K562 (cell line): ENCODE measurements at regions not wholly inside any gene's neighbourhood (a gene's known extent, or its start where the extent isn't known, plus 50 kb on each side); places are given as distances from the start of the nearest gene placed in this dataset.

Experiments used
- ATAC-seq: fragments of 200-7000 bp; cut with Tn5 transposase; 3 replicates; pipeline ENCODE4 v1.9.1; 2020; ENCODE audit warnings: moderate library complexity
- BruUV-seq: library from RNA; stranded (reverse); fragments of 400-500 nt; replicated peaks from 2 replicates; lab custom pipeline; 2021; lab: Mats Ljungman, UMichigan
- CTCF ChIA-PET: fragments of 300-600 bp; formaldehyde crosslinking; extraction: SDS; loops from one replicate; lab custom pipeline; 2021; ENCODE audit warnings: low intra/inter-chr PET ratio; lab: Yijun Ruan, JAX
- POLR2A ChIA-PET: fragments of 300-600, 350-650 bp; sonication (Branson Sonifier 250); formaldehyde crosslinking; extraction: SDS; loops from one replicate; lab custom pipeline; 2021; ENCODE audit warnings: antibody characterized with exemption, inconsistent platforms; lab: Yijun Ruan, JAX
- DNase-seq, 4 experiments: peaks; one replicate each; pipeline versions ENCODE4 v3.0.0 to v3.0.0-alpha.2; 2011 to 2018; ENCODE audit warnings: low spot score in 3 of 4, mixed read lengths in 3 of 4; ENCODE audit errors: extremely low read depth in 1 of 4
- FAIRE-seq: peaks from 2 replicates; lab custom pipeline; 2011; peaks lifted over from hg19 to GRCh38; lab: Jason Lieb, UNC
- H2AFZ ChIP-seq: 2 replicates; pipeline ENCODE4 v1.6.0; 2011; ENCODE audit warnings: low read depth, low read length, control low read depth, inconsistent platforms
- H3K27ac ChIP-seq: fragments of 200-600 bp; 3 replicates; pipeline ENCODE4 v1.8.0; 2011; ENCODE audit warnings: low read depth, mild to moderate bottlenecking, control low read depth, inconsistent platforms, low read length, moderate library complexity, mixed read lengths; ENCODE audit errors: extremely low read depth
- H3K27me3 ChIP-seq, 2 experiments: fragments of 300-600 bp in 1 of 2; 2 replicates in 1 of 2; 3 replicates in 1 of 2; pipeline versions ENCODE4 v1.6.0 to v1.8.0; 2011; ENCODE audit warnings: inconsistent platforms in 2 of 2, low read length in 2 of 2, mild to moderate bottlenecking in 1 of 2, mixed read lengths in 1 of 2, moderate library complexity in 1 of 2; ENCODE audit not compliant: control insufficient read depth in 2 of 2, insufficient read depth in 2 of 2
- H3K36me3 ChIP-seq: fragments of 300-600 bp; 3 replicates; pipeline ENCODE4 v1.8.0; 2011; ENCODE audit warnings: mild to moderate bottlenecking, low read length, inconsistent platforms; ENCODE audit not compliant: control insufficient read depth, insufficient read depth
- H3K4me1 ChIP-seq, 2 experiments: fragments of 200-600 bp in 1 of 2; replicated peaks in 1 of 2; 2 replicates in 1 of 2; 3 replicates in 1 of 2; pipeline versions ENCODE4 v1.5.1 to v1.8.0; 2011; ENCODE audit warnings: inconsistent platforms in 2 of 2, low read length in 2 of 2, mild to moderate bottlenecking in 1 of 2, mixed read lengths in 1 of 2, moderate library complexity in 1 of 2; ENCODE audit not compliant: control insufficient read depth in 2 of 2, insufficient read depth in 2 of 2
- H3K4me2 ChIP-seq: 2 replicates; pipeline ENCODE4 v1.6.1; 2011; ENCODE audit warnings: low read length, control low read depth, inconsistent platforms, mixed read lengths; ENCODE audit not compliant: insufficient read depth
- H3K4me3 ChIP-seq: fragments of 200-600 bp; sonication (generic), shearing (Covaris generic); 2 replicates; pipeline ENCODE4 v1.5.1; 2016; ENCODE audit warnings: control low read depth, inconsistent platforms
- H3K79me2 ChIP-seq: fragments of 200-600 bp; 3 replicates; pipeline ENCODE4 v1.8.0; 2011; ENCODE audit warnings: low read length, inconsistent platforms; ENCODE audit not compliant: control insufficient read depth, insufficient read depth
- H3K9ac ChIP-seq, 2 experiments: 2 replicates each; pipeline versions ENCODE4 v1.6.0 to v1.6.1; 2011; ENCODE audit warnings: low read depth in 2 of 2, low read length in 2 of 2, control low read depth in 1 of 2, inconsistent platforms in 1 of 2, mild to moderate bottlenecking in 1 of 2, mixed read lengths in 1 of 2; ENCODE audit not compliant: insufficient read depth in 1 of 2
- H3K9me1 ChIP-seq: one replicate; pipeline ENCODE4 v1.6.0; 2011; ENCODE audit warnings: inconsistent platforms, mild to moderate bottlenecking, low read length, moderate library complexity; ENCODE audit not compliant: control insufficient read depth, insufficient read depth
- H3K9me3 ChIP-seq: replicated peaks from 2 replicates; pipeline ENCODE4 v1.5.1; 2011; ENCODE audit warnings: low read depth, low read length, inconsistent platforms; ENCODE audit not compliant: control insufficient read depth, insufficient read depth
- H4K20me1 ChIP-seq: replicated peaks from 2 replicates; pipeline ENCODE4 v1.6.1; 2011; ENCODE audit warnings: low read length, inconsistent platforms, mixed read lengths; ENCODE audit not compliant: control insufficient read depth, insufficient read depth
- DIDO1 ChIP-seq: fragments of 450-650 bp; IDR thresholded peaks from 2 replicates; pipeline ENCODE4 v1.6.1; 2016; ENCODE audit warnings: low read depth, missing biosample characterization, missing genetic modification characterization
- ESRRB ChIP-seq: fragments of 250-450 bp; sonication (Bioruptor Pico); IDR thresholded peaks from 2 replicates; pipeline ENCODE4 v1.5.0; 2020; ENCODE audit warnings: mild to moderate bottlenecking, moderate library complexity, borderline replicate concordance
- HDGF ChIP-seq: fragments of 450-650 bp; IDR thresholded peaks from 2 replicates; pipeline ENCODE4 v1.6.1; 2016
- NELFE ChIP-seq: IDR thresholded peaks from 2 replicates; pipeline ENCODE4 v1.6.1; 2011; ENCODE audit warnings: mild to moderate bottlenecking; ENCODE audit not compliant: insufficient read depth, insufficient read length
- NFIC ChIP-seq: fragments of 450-650 bp; IDR thresholded peaks from 2 replicates; pipeline ENCODE4 v1.6.1; 2017; ENCODE audit warnings: mild to moderate bottlenecking, inconsistent platforms
- NFRKB ChIP-seq: fragments of 450-650 bp; IDR thresholded peaks from 2 replicates; pipeline ENCODE4 v1.6.1; 2016; ENCODE audit warnings: low read depth
- SMAD4 ChIP-seq: fragments of 250-450 bp; sonication (Bioruptor Pico); conservative IDR thresholded peaks from 2 replicates; pipeline ENCODE4 v1.8.0; 2021; ENCODE audit warnings: inconsistent platforms, mild to moderate bottlenecking, moderate library complexity
- TBL1XR1 ChIP-seq, 2 experiments: IDR thresholded peaks; 2 replicates each; pipeline ENCODE4 v1.6.1; 2012; ENCODE audit warnings: improper control_type of control experiment in 2 of 2, low read length in 2 of 2, mild to moderate bottlenecking in 1 of 2
- TSC22D4 ChIP-seq: fragments of 450-650 bp; IDR thresholded peaks from 2 replicates; pipeline ENCODE4 v1.6.1; 2016; ENCODE audit warnings: missing genetic modification characterization, missing biosample characterization, control low read depth
- ZKSCAN3 ChIP-seq: fragments of 250-450 bp; sonication (Bioruptor Pico); IDR thresholded peaks from 2 replicates; pipeline ENCODE4 v1.4.0; 2020
- ZNF143 ChIP-seq: sonication (generic); formaldehyde crosslinking; IDR thresholded peaks from 2 replicates; pipeline ENCODE4 v1.9.0; 2022; ENCODE audit warnings: mild to moderate bottlenecking, missing genetic modification reagents
- ZNF695 ChIP-seq: fragments of 450-650 bp; formaldehyde crosslinking; IDR thresholded peaks from 2 replicates; pipeline ENCODE4 v1.4.0; 2020; ENCODE audit warnings: mild to moderate bottlenecking, moderate library complexity
- WGBS: fragments of 100-300 bp; shearing (Covaris generic); methylation state at CpG from one replicate; pipeline ENCODE4 v1.1.6; 2016; ENCODE audit warnings: low coverage, mixed read lengths; ENCODE audit not compliant: insufficient coverage; ENCODE audit errors: missing lambda C conversion rate; 5-methylcytosine and 5-hydroxymethylcytosine counted together
- in situ Hi-C: fragments of 300-500 bp; cut with MboI; formaldehyde crosslinking; loops from 4 replicates; pipeline ENCODE4 v1.15.0; 2018; ENCODE audit warnings: inconsistent platforms, mixed read lengths
- intact Hi-C: fragments of 100-400 bp; cut with micrococcal nuclease; formaldehyde crosslinking; loops from 2 replicates; pipeline ENCODE4 v1.14.2; 2022
- TF ChIP-seq, protein P1 (sequence below): sonication (generic); formaldehyde crosslinking; IDR thresholded peaks from 2 replicates; pipeline ENCODE4 v1.8.0; 2023; ENCODE audit warnings: mild to moderate bottlenecking, missing genetic modification reagents

DNA sequence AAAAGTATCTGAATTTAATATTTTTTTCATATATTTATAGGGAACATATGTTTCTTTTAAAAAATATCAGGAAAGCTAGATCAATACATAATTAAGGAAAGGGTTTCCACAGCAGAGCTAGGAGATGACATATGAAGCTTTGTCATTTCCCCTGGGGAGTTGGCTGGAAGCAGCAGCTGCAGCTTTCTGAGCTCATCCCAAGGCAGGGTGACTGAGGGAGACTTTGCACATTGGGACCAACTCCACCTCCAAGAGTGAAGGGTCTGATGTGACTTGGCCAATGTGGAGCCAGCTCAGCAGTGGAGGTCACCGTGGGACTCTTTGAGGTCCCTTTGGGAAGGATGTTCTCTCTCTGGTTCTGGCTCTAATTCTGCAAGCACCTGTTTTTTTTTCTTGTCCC is 315.1 kb downstream of the RDH14 start:
- FAIRE-seq: no peak
- Histone ChIP-seq H3K9ac (no peak overlapping the region), H4K20me1 (no peaks in the 10 kb centered on the region), H2AFZ (no peak overlapping the region), H3K9me1 (no peaks in the 10 kb centered on the region), H3K9me3 (no peaks in the 10 kb centered on the region), H3K79me2 (no peaks in the 10 kb centered on the region), H3K4me2 (no peak overlapping the region), H3K27me3 (no peaks in the 10 kb centered on the region), H3K4me3 (no peak overlapping the region), H3K4me1 (no peaks in the 10 kb centered on the region), H3K27ac (no peak overlapping the region), H3K36me3 (no peaks in the 10 kb centered on the region)
- ChIA-PET CTCF (no interaction called here), POLR2A (no interaction called here)
- TF ChIP-seq TSC22D4 (tag) (no peak), ZKSCAN3 (CRISPR knock-in tag) (no peak), NELFE (no peak), ZNF695 (CRISPR knock-in tag) (no peak), NFRKB (no peak)
- no peak for ATAC-seq
- intact Hi-C loops (no loop called here), in situ Hi-C loops (no loop called here)
- BruUV-seq: no TSS peak
- no peak for DNase-seq
- WGBS: 0% methylated on average over 1 of the region's 1 CpG

DNA sequence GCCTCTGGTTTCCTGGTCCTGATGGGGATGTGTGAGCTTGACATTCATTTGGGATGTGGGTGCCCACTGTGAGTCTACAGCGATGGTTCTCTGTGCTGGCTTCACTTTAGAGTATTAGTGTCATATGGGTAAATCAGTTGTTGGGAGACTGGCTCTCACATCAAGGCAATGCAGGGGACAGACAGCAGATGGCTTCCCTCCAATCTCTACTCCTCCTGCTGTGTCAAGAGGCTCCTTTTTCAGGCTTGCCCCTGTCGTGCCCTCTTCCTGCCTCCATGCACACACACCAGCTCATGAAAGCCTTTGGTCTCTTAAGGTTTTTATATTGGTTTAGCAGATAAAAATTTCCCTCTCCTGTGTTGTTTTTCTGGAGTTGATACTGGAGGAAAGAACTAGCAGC is 315.6 kb downstream of the RDH14 start:
- H3K4me1 ChIP-seq: no peaks in the 10 kb centered on the region
- no peaks in the 10 kb centered on the region for H3K9me1 ChIP-seq
- no peak overlapping the region for H3K27ac ChIP-seq
- in situ Hi-C loops: no loop called here
- no TSS peak for BruUV-seq
- FAIRE-seq (no peak), DNase-seq (no peak), ATAC-seq (no peak)
- no peak overlapping the region for H3K4me3 ChIP-seq
- POLR2A ChIA-PET: no interaction called here
- CTCF ChIA-PET: no interaction called here
- H3K9ac ChIP-seq: no peak overlapping the region
- H3K27me3 ChIP-seq: no peaks in the 10 kb centered on the region
- no peaks in the 10 kb centered on the region for H3K79me2 ChIP-seq
- intact Hi-C loops: no loop called here
- H4K20me1 ChIP-seq: no peaks in the 10 kb centered on the region
- H3K36me3 ChIP-seq: no peaks in the 10 kb centered on the region
- no peak overlapping the region for H2AFZ ChIP-seq
- H3K4me2 ChIP-seq: no peak overlapping the region
- H3K9me3 ChIP-seq: no peaks in the 10 kb centered on the region
- WGBS: 0% methylated on average over 2 of the region's 2 CpGs
- TF ChIP-seq TBL1XR1 (IDR thresholded peaks at IDR 0.05; ENCODE audit: low read length in 2 of 2) (no peak), DIDO1 (tag) (no peak), ZNF143 (CRISPR knock-in tag) (no peak), SMAD4 (CRISPR knock-in tag) (no peak), ESRRB (no peak), HDGF (no peak), NFIC (no peak)
- TF ChIP-seq, protein P1, sequence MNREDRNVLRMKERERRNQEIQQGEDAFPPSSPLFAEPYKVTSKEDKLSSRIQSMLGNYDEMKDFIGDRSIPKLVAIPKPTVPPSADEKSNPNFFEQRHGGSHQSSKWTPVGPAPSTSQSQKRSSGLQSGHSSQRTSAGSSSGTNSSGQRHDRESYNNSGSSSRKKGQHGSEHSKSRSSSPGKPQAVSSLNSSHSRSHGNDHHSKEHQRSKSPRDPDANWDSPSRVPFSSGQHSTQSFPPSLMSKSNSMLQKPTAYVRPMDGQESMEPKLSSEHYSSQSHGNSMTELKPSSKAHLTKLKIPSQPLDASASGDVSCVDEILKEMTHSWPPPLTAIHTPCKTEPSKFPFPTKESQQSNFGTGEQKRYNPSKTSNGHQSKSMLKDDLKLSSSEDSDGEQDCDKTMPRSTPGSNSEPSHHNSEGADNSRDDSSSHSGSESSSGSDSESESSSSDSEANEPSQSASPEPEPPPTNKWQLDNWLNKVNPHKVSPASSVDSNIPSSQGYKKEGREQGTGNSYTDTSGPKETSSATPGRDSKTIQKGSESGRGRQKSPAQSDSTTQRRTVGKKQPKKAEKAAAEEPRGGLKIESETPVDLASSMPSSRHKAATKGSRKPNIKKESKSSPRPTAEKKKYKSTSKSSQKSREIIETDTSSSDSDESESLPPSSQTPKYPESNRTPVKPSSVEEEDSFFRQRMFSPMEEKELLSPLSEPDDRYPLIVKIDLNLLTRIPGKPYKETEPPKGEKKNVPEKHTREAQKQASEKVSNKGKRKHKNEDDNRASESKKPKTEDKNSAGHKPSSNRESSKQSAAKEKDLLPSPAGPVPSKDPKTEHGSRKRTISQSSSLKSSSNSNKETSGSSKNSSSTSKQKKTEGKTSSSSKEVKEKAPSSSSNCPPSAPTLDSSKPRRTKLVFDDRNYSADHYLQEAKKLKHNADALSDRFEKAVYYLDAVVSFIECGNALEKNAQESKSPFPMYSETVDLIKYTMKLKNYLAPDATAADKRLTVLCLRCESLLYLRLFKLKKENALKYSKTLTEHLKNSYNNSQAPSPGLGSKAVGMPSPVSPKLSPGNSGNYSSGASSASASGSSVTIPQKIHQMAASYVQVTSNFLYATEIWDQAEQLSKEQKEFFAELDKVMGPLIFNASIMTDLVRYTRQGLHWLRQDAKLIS (CRISPR knock-in tag): no peak
